ENCODE measurements at regions not wholly inside any gene's neighbourhood (a gene's known extent, or its start where the extent isn't known, plus 50 kb on each side); places are given as distances from the start of the nearest gene placed in this dataset.

DNA sequence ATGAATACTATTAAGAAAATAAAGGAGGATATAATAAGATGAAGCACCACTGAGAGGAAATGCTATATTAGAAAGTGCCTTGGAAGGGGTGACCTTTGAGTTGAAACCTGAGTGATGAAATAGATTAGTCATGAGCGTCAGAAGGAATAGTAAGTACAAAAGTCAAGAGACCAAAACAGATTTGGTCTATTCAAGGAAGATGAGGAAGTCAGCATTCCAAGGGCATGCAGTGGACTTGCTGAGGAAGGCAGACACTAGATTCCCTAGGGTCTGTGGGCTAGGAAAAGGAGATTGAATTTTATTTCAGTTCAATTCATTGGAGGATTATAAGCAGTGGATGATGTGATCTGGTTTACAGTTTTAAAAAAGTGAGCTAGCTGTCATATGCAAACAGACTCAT, 73.0 kb upstream of the WDFY3 start:
- TF ChIP-seq, protein P1, sequence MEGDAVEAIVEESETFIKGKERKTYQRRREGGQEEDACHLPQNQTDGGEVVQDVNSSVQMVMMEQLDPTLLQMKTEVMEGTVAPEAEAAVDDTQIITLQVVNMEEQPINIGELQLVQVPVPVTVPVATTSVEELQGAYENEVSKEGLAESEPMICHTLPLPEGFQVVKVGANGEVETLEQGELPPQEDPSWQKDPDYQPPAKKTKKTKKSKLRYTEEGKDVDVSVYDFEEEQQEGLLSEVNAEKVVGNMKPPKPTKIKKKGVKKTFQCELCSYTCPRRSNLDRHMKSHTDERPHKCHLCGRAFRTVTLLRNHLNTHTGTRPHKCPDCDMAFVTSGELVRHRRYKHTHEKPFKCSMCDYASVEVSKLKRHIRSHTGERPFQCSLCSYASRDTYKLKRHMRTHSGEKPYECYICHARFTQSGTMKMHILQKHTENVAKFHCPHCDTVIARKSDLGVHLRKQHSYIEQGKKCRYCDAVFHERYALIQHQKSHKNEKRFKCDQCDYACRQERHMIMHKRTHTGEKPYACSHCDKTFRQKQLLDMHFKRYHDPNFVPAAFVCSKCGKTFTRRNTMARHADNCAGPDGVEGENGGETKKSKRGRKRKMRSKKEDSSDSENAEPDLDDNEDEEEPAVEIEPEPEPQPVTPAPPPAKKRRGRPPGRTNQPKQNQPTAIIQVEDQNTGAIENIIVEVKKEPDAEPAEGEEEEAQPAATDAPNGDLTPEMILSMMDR (IDR thresholded peaks at IDR 0.05): no peak
- TF ChIP-seq EP300 (IDR thresholded peaks at IDR 0.05): no peak
- no peak for TF ChIP-seq POLR2A (IDR thresholded peaks at IDR 0.05)
- TF ChIP-seq POLR2AphosphoS5 (IDR thresholded peaks at IDR 0.05): no peak

All from stomach (tissue), 4 donors.